ENCODE measurements at regions not wholly inside any gene's neighbourhood (a gene's known extent, or its start where the extent isn't known, plus 50 kb on each side); places are given as distances from the start of the nearest gene placed in this dataset.

GRCh38 chr3:159643406-159643805 is 345.2 kb upstream of the IL12A start:
- TF ChIP-seq CTCF (IDR thresholded peaks at IDR 0.05) = no peak
- TF ChIP-seq POLR2A (IDR thresholded peaks at IDR 0.05) = no peak
- TF ChIP-seq EP300 (IDR thresholded peaks at IDR 0.05) = no peak
- TF ChIP-seq POLR2AphosphoS5 (IDR thresholded peaks at IDR 0.05) = no peak
